Left lung (tissue), 4 donors: ENCODE measurements at regions not wholly inside any gene's neighbourhood (a gene's known extent, or its start where the extent isn't known, plus 50 kb on each side); places are given as distances from the start of the nearest gene placed in this dataset.

ENCODE experiments used
- ATAC-seq: fragments of 200-7000 bp; cut with Tn5 transposase; one replicate; pipeline ENCODE4 v1.9.1; 2020; ENCODE audit warnings: moderate library complexity
- DNase-seq, 4 donors: peaks; one replicate each; pipeline ENCODE4 v3.0.0-alpha.2; 2013 to 2020
- H3K27ac ChIP-seq, 2 donors: fragments of 200-600 bp; sonication (generic) in 1 of 2; one replicate each; pipeline versions ENCODE4 v1.5.0 to v1.8.0; 2020 to 2021
- H3K27me3 ChIP-seq, 2 donors: fragments of 200-600 bp; sonication (generic) in 1 of 2; one replicate each; pipeline versions ENCODE4 v1.5.0 to v1.8.0; 2020 to 2021
- H3K36me3 ChIP-seq, 2 donors: fragments of 200-600 bp; sonication (generic) in 1 of 2; one replicate each; pipeline versions ENCODE4 v1.5.0 to v1.8.0; 2020 to 2021
- H3K4me1 ChIP-seq, 2 donors: fragments of 200-600 bp; one replicate each; pipeline ENCODE4 v1.8.0; 2021
- H3K4me3 ChIP-seq, 2 donors: fragments of 200-600 bp; sonication (generic) in 1 of 2; one replicate each; pipeline versions ENCODE4 v1.5.0 to v1.8.0; 2020 to 2021; ENCODE audit warnings: mild to moderate bottlenecking in 1 of 2
- H3K9me3 ChIP-seq, 2 donors: fragments of 200-600 bp; sonication (generic) in 1 of 2; one replicate each; pipeline versions ENCODE4 v1.5.0 to v1.8.0; 2020 to 2021
- intact Hi-C, 2 donors: fragments of 100-400 bp; cut with DNase I; formaldehyde crosslinking; loops; one replicate each; pipeline versions ENCODE4 v1.11.2 to v1.14.2; 2022
- TF ChIP-seq, protein P1 (sequence below), 2 donors: fragments of 200-600 bp; sonication (generic) in 1 of 2; IDR thresholded peaks; one replicate each; pipeline versions ENCODE4 v1.5.0 to v1.8.0; 2021; ENCODE audit warnings: antibody characterized with exemption in 2 of 2
- donor health status: DM: no; HTN: yes; CAD: no.
- donor health status: DM: no; HTN: no; CAD: no.

GRCh38 chr1:25110485-25110884 is 121.8 kb downstream of the SYF2 start:
- no peaks in the 10 kb centered on the region for H3K36me3 ChIP-seq

GRCh38 chr1:25110036-25110435 is 122.3 kb downstream of the SYF2 start:
- H3K4me1 ChIP-seq: peaks cover 0 to 16% of the 10 kb centered on the region in 2 donors
- intact Hi-C loops: no loop called here
- peak overlapping the region in 1 of 2 donors; percentile 63 for H3K27ac ChIP-seq
- no peak for ATAC-seq
- peaks cover 4 to 19% of the 10 kb centered on the region in 2 donors for H3K27me3 ChIP-seq
- no peak overlapping the region for H3K4me3 ChIP-seq
- DNase-seq: no peak
- H3K9me3 ChIP-seq: peaks cover 0 to 8% of the 10 kb centered on the region in 2 donors
- no peaks in the 10 kb centered on the region for H3K36me3 ChIP-seq
- TF ChIP-seq, protein P1, sequence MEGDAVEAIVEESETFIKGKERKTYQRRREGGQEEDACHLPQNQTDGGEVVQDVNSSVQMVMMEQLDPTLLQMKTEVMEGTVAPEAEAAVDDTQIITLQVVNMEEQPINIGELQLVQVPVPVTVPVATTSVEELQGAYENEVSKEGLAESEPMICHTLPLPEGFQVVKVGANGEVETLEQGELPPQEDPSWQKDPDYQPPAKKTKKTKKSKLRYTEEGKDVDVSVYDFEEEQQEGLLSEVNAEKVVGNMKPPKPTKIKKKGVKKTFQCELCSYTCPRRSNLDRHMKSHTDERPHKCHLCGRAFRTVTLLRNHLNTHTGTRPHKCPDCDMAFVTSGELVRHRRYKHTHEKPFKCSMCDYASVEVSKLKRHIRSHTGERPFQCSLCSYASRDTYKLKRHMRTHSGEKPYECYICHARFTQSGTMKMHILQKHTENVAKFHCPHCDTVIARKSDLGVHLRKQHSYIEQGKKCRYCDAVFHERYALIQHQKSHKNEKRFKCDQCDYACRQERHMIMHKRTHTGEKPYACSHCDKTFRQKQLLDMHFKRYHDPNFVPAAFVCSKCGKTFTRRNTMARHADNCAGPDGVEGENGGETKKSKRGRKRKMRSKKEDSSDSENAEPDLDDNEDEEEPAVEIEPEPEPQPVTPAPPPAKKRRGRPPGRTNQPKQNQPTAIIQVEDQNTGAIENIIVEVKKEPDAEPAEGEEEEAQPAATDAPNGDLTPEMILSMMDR (IDR thresholded peaks at IDR 0.05): no peak

More at GRCh38 chr1:25110485-25110884, 121.8 kb downstream of the SYF2 start:
- Histone ChIP-seq H3K9me3 (peaks cover 0 to 8% of the 10 kb centered on the region in 2 donors), H3K27ac (peak overlapping the region in 1 of 2 donors; percentile 63), H3K4me1 (peaks cover 0 to 16% of the 10 kb centered on the region in 2 donors), H3K27me3 (peaks cover 4 to 21% of the 10 kb centered on the region in 2 donors), H3K4me3 (no peak overlapping the region)
- ATAC-seq (no peak), DNase-seq (no peak)
- TF ChIP-seq, protein P1 (IDR thresholded peaks at IDR 0.05): no peak
- intact Hi-C loops: no loop called here

DNA sequence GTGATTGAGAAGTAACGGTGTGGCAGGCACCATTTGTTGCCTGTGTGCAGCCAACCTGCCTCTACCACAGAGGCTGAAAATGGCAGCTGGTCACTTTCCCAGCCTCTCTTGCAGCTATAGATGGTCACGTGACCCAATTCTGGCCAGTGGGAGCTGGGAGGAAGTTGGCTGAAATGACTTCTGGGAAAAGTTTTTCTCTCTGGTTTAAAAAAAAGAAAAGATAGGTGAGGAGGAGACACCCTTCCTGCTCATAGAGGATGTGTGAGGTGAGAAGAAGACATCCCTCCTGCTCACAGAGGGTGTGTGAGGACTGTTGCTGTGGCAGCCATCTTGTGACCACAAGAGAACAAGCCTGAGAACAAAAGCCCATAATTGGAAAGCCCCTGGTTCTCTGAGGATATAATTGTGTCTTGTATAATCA is 122.8 kb downstream of the SYF2 start:
- H3K4me3 ChIP-seq: no peak overlapping the region
- peaks cover 4 to 14% of the 10 kb centered on the region in 2 donors for H3K27me3 ChIP-seq
- peaks cover 0 to 19% of the 10 kb centered on the region in 2 donors for H3K4me1 ChIP-seq
- DNase-seq: no peak
- no peaks in the 10 kb centered on the region for H3K36me3 ChIP-seq
- peak overlapping the region in 1 of 2 donors; percentile 63 for H3K27ac ChIP-seq
- no peak for ATAC-seq
- peaks cover 0 to 8% of the 10 kb centered on the region in 2 donors for H3K9me3 ChIP-seq
- intact Hi-C loops: loop anchor here in 1 of 2 donors (10.0 kb wide), 1 partner anchor 175 kb away; the partner anchor contains the start of gene RUNX3
- TF ChIP-seq, protein P1 (IDR thresholded peaks at IDR 0.05): no peak

- no peaks in the 10 kb centered on the region for H3K36me3 ChIP-seq
- no peak overlapping the region for H3K4me3 ChIP-seq
- DNase-seq: no peak
- intact Hi-C loops: loop anchor here in 1 of 2 donors (10.0 kb wide), 1 partner anchor 173 kb away; the partner anchor contains the start of gene RUNX3
- H3K27me3 ChIP-seq: peaks cover 4 to 14% of the 10 kb centered on the region in 2 donors
- no peak for ATAC-seq
- no peak overlapping the region for H3K27ac ChIP-seq
- peaks cover 0 to 8% of the 10 kb centered on the region in 2 donors for H3K9me3 ChIP-seq
- peaks cover 0 to 13% of the 10 kb centered on the region in 2 donors for H3K4me1 ChIP-seq
- TF ChIP-seq, protein P1 (IDR thresholded peaks at IDR 0.05): no peak
These were observed 124.7 kb downstream of the SYF2 start for GRCh38 chr1:25107643-25108010.

DNA sequence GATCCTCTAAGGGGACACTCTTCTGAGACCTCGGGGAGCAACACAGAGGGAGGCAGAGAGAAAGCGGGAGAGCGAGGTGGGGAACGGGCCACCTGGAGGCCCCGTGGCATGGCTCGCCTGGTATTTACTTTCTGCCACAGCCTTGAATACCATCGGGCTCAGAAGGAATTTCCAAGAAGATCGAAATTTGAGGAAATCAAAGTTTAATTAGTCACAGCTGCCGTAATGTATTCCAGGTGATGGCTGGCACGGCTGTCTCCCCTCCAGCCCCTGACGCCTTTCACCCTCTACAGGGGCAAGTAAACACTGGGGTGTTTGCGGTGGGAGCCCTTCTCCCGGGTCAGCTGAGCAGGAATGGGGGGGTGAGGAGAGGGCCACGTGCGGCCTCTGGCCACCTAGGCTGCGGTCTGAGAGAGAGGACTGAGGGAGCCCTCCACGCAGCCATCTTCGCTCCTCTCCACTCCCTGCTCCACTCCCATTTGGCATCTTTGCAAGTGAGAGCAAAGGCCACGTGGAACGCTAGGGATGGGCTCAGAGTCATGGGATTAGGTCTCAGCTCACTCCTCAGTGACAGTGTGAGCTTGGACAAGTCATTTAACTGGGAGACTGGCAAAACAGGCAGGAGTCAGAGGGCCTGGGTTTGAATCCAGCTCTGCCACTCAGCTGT is 125.2 kb downstream of the SYF2 start:
- no peak for DNase-seq
- peaks cover 4 to 14% of the 10 kb centered on the region in 2 donors for H3K27me3 ChIP-seq
- no peak overlapping the region for H3K4me3 ChIP-seq
- peaks cover 0 to 8% of the 10 kb centered on the region in 2 donors for H3K9me3 ChIP-seq
- intact Hi-C loops: loop anchor here in 1 of 2 donors (10.0 kb wide), 1 partner anchor 172 kb away; the partner anchor contains the start of gene RUNX3
- no peak for ATAC-seq
- no peak overlapping the region for H3K27ac ChIP-seq
- peaks cover 0 to 10% of the 10 kb centered on the region in 2 donors for H3K4me1 ChIP-seq
- TF ChIP-seq, protein P1 (IDR thresholded peaks at IDR 0.05): no peak
- H3K36me3 ChIP-seq: no peaks in the 10 kb centered on the region
